H1 (cell line): ENCODE measurements at regions not wholly inside any gene's neighbourhood (a gene's known extent, or its start where the extent isn't known, plus 50 kb on each side); places are given as distances from the start of the nearest gene placed in this dataset.

Source experiments
- CTCF ChIA-PET: fragments of 300-600 bp; sonication (Branson Sonifier 250); formaldehyde crosslinking; loops from one replicate; lab custom pipeline; 2021; ENCODE audit not compliant: partially characterized antibody; lab: Charles Lee
- POLR2A ChIA-PET: fragments of 300-600 bp; sonication (Branson Sonifier 250); formaldehyde crosslinking; loops from one replicate; lab custom pipeline; 2021; ENCODE audit warnings: inconsistent platforms; ENCODE audit not compliant: partially characterized antibody; lab: Charles Lee
- DNase-seq, 2 experiments: peaks; one replicate each; pipeline versions ENCODE4 v3.0.0 to v3.0.0-alpha.2; 2010 to 2022; ENCODE audit warnings: low spot score in 2 of 2, low read depth in 1 of 2, mixed read lengths in 1 of 2
- FAIRE-seq: peaks from 2 replicates; lab custom pipeline; 2011; peaks lifted over from hg19 to GRCh38; lab: Jason Lieb, UNC
- H2AFZ ChIP-seq: 2 replicates; pipeline ENCODE4 v1.8.1; 2012; ENCODE audit warnings: low read length, inconsistent platforms
- H2AK5ac ChIP-seq: 2 replicates; pipeline ENCODE4 v1.6.1; 2013; ENCODE audit warnings: low read depth, low read length
- H2BK120ac ChIP-seq: replicated peaks from 2 replicates; pipeline ENCODE3; 2013; ENCODE audit warnings: low read depth, low read length, inconsistent platforms
- H2BK12ac ChIP-seq: 2 replicates; pipeline ENCODE4 v1.6.1; 2013; ENCODE audit warnings: low read depth, low read length
- H2BK15ac ChIP-seq: 2 replicates; pipeline ENCODE4 v1.6.1; 2013; ENCODE audit warnings: low read length
- H2BK20ac ChIP-seq: 2 replicates; pipeline ENCODE4 v1.6.1; 2013; ENCODE audit warnings: low read length
- H2BK5ac ChIP-seq: 2 replicates; pipeline ENCODE4 v1.6.1; 2013; ENCODE audit warnings: low read depth, low read length
- H3K14ac ChIP-seq: 2 replicates; pipeline ENCODE4 v1.6.1; 2013; ENCODE audit warnings: inconsistent platforms; ENCODE audit not compliant: insufficient read length
- H3K18ac ChIP-seq: 2 replicates; pipeline ENCODE4 v1.6.1; 2013; ENCODE audit warnings: low read length; ENCODE audit errors: extremely low read depth
- H3K23ac ChIP-seq: 2 replicates; pipeline ENCODE4 v1.6.1; 2013; ENCODE audit warnings: inconsistent platforms; ENCODE audit not compliant: insufficient read length
- H3K23me2 ChIP-seq: 2 replicates; pipeline ENCODE4 v1.6.1; 2013; ENCODE audit warnings: low read depth, low read length
- H3K27ac ChIP-seq: 2 replicates; pipeline ENCODE4 v1.6.1; 2011; ENCODE audit warnings: low read depth, low read length, inconsistent platforms
- H3K27me3 ChIP-seq, 4 experiments: replicated peaks in 1 of 4; 1 replicate in 1 of 4; 2 replicates in 3 of 4; pipeline versions ENCODE4 v1.6.1 to v1.8.1; 2011 to 2013; ENCODE audit warnings: low read length in 3 of 4, mild to moderate bottlenecking in 3 of 4, inconsistent platforms in 2 of 4, mixed read lengths in 2 of 4, moderate library complexity in 1 of 4; ENCODE audit not compliant: control insufficient read depth in 3 of 4, insufficient read depth in 3 of 4; ENCODE audit errors: extremely low read depth in 1 of 4
- H3K36me3 ChIP-seq, 4 experiments: 2 replicates each; pipeline versions ENCODE4 v1.6.1 to v1.8.1; 2011 to 2013; ENCODE audit warnings: mild to moderate bottlenecking in 4 of 4, low read length in 3 of 4, moderate library complexity in 2 of 4, control low read depth in 1 of 4, inconsistent platforms in 1 of 4; ENCODE audit not compliant: insufficient read depth in 4 of 4, control insufficient read depth in 2 of 4
- H3K4ac ChIP-seq: replicated peaks from 2 replicates; pipeline ENCODE3; 2013; ENCODE audit warnings: low read length, low read depth, mixed read lengths, inconsistent platforms; ENCODE audit not compliant: insufficient read length
- H3K4me1 ChIP-seq, 4 experiments: replicated peaks in 1 of 4; 1 replicate in 1 of 4; 2 replicates in 3 of 4; pipeline versions ENCODE4 v1.6.1 to v1.8.1; 2011 to 2013; ENCODE audit warnings: low read length in 3 of 4, inconsistent platforms in 2 of 4, mixed read lengths in 1 of 4; ENCODE audit not compliant: insufficient read depth in 4 of 4, control insufficient read depth in 3 of 4
- H3K4me2 ChIP-seq, 2 experiments: 2 replicates each; pipeline versions ENCODE4 v1.6.1 to v1.8.1; 2011 to 2013; ENCODE audit warnings: low read depth in 2 of 2, low read length in 2 of 2, control low read depth in 1 of 2, inconsistent platforms in 1 of 2, mild to moderate bottlenecking in 1 of 2; ENCODE audit not compliant: insufficient read depth in 1 of 2
- H3K4me3 ChIP-seq, 4 experiments: fragments of 200-600, 300-600 bp in 1 of 4; sonication (generic), shearing (Covaris generic), sonication (Bioruptor Twin) in 1 of 4; 2 replicates each; pipeline versions ENCODE4 v1.5.1 to v1.8.1; 2011 to 2016; ENCODE audit warnings: low read length in 4 of 4, low read depth in 3 of 4, control low read depth in 2 of 4, inconsistent platforms in 2 of 4, mild to moderate bottlenecking in 2 of 4, mixed read lengths in 1 of 4, moderate library complexity in 1 of 4; ENCODE audit not compliant: insufficient read depth in 2 of 4; ENCODE audit errors: extremely low read depth in 1 of 4
- H3K56ac ChIP-seq: replicated peaks from 2 replicates; pipeline ENCODE3; 2013; ENCODE audit warnings: low read depth, mild to moderate bottlenecking, mixed read lengths, low read length, inconsistent platforms; ENCODE audit not compliant: insufficient read length
- H3K79me1 ChIP-seq: 2 replicates; pipeline ENCODE4 v1.6.1; 2013; ENCODE audit warnings: low read depth, low read length, control low read depth
- H3K79me2 ChIP-seq, 2 experiments: 2 replicates each; pipeline versions ENCODE4 v1.6.1 to v1.8.1; 2012 to 2013; ENCODE audit warnings: low read length in 2 of 2, mild to moderate bottlenecking in 2 of 2, inconsistent platforms in 1 of 2; ENCODE audit not compliant: insufficient read depth in 2 of 2, control insufficient read depth in 1 of 2
- H3K9ac ChIP-seq, 4 experiments: replicated peaks in 1 of 4; 1 replicate in 1 of 4; 2 replicates in 3 of 4; pipeline versions ENCODE4 v1.6.1 to v1.8.1; 2011 to 2013; ENCODE audit warnings: low read depth in 3 of 4, low read length in 3 of 4, control low read depth in 2 of 4, mild to moderate bottlenecking in 2 of 4, moderate library complexity in 2 of 4, inconsistent platforms in 1 of 4; ENCODE audit errors: extremely low read depth in 1 of 4
- H3K9me3 ChIP-seq, 2 experiments: 2 replicates each; pipeline versions ENCODE4 v1.6.1 to v1.8.1; 2012 to 2013; ENCODE audit warnings: mild to moderate bottlenecking in 2 of 2, moderate library complexity in 2 of 2, control low read depth in 1 of 2, inconsistent platforms in 1 of 2, low read depth in 1 of 2, low read length in 1 of 2, mixed read lengths in 1 of 2; ENCODE audit not compliant: insufficient read depth in 2 of 2
- H4K20me1 ChIP-seq, 2 experiments: replicated peaks in 1 of 2; 2 replicates each; pipeline versions ENCODE3 to v1.8.1; 2011 to 2013; ENCODE audit warnings: inconsistent platforms in 2 of 2, low read length in 2 of 2, mild to moderate bottlenecking in 1 of 2; ENCODE audit not compliant: insufficient read depth in 2 of 2, control insufficient read depth in 1 of 2
- H4K5ac ChIP-seq: 2 replicates; pipeline ENCODE4 v1.6.1; 2013; ENCODE audit warnings: low read length, low read depth, mixed read lengths, inconsistent platforms; ENCODE audit not compliant: insufficient read length
- H4K8ac ChIP-seq: 2 replicates; pipeline ENCODE4 v1.8.0; 2013; ENCODE audit warnings: mild to moderate bottlenecking, moderate library complexity, low read length, inconsistent platforms; ENCODE audit not compliant: insufficient read depth; ENCODE audit errors: extremely low read depth
- H4K91ac ChIP-seq: replicated peaks from 2 replicates; pipeline ENCODE3; 2013; ENCODE audit warnings: low read length, mixed read lengths, inconsistent platforms; ENCODE audit not compliant: insufficient read length
- BCL11A ChIP-seq, 2 experiments: IDR thresholded peaks; one replicate each; pipeline ENCODE4 v1.6.1; 2011; ENCODE audit warnings: low read depth in 2 of 2, low read length in 2 of 2, mild to moderate bottlenecking in 2 of 2
- EGR1 ChIP-seq: IDR thresholded peaks from 2 replicates; pipeline ENCODE4 v1.6.1; 2011; ENCODE audit warnings: low read depth, low read length, borderline replicate concordance
- RXRA ChIP-seq: IDR thresholded peaks from 2 replicates; pipeline ENCODE4 v1.6.1; 2011; ENCODE audit warnings: low read depth, mild to moderate bottlenecking, low read length, moderate library complexity; ENCODE audit not compliant: insufficient read depth
- SIX5 ChIP-seq: IDR thresholded peaks from 2 replicates; pipeline ENCODE4 v1.6.1; 2011; ENCODE audit warnings: mild to moderate bottlenecking, low read depth, low read length
- ZNF274 ChIP-seq: IDR thresholded peaks from 2 replicates; pipeline ENCODE4 v1.7.0; 2012; ENCODE audit warnings: low read length, borderline replicate concordance; ENCODE audit errors: extremely low read depth
- WGBS, 2 experiments: shearing (Covaris generic) in 1 of 2; methylation state at CpG; one replicate each; pipeline versions ENCODE4 v1.1.6 to v1.1.7; 2013 to 2015; ENCODE audit warnings: low lambda C conversion rate in 2 of 2, mixed read lengths in 2 of 2, inconsistent platforms in 1 of 2, low coverage in 1 of 2, missing lambda C conversion rate in 1 of 2; ENCODE audit not compliant: insufficient replicate concordance in 2 of 2, insufficient coverage in 1 of 2, insufficient read length in 1 of 2; ENCODE audit errors: extremely low coverage in 1 of 2, missing lambda C conversion rate in 1 of 2; 5-methylcytosine and 5-hydroxymethylcytosine counted together

GRCh38 chr3:163708428-163708827 is 1369.9 kb downstream of the SI start:
- Histone ChIP-seq H3K27me3 (no peaks in the 10 kb centered on the region), H3K18ac (no peak overlapping the region), H4K91ac (no peak overlapping the region), H3K4me3 (no peak overlapping the region), H3K27ac (no peak overlapping the region), H3K56ac (no peak overlapping the region), H3K23ac (no peak overlapping the region), H2BK5ac (no peak overlapping the region), H3K9ac (no peak overlapping the region), H3K4me1 (peaks cover 0 to 2% (median 0%) of the 10 kb centered on the region in 4 experiments; a peak in 1 of 7 replicates), H3K79me1 (no peaks in the 10 kb centered on the region), H3K23me2 (no peaks in the 10 kb centered on the region), H3K79me2 (no peaks in the 10 kb centered on the region), H4K20me1 (no peaks in the 10 kb centered on the region), H3K9me3 (no peaks in the 10 kb centered on the region), H2BK20ac (no peak overlapping the region), H2BK120ac (no peak overlapping the region), H3K4me2 (no peak overlapping the region), H3K4ac (no peak overlapping the region), H3K36me3 (no peaks in the 10 kb centered on the region), H3K14ac (no peak overlapping the region), H2BK15ac (no peak overlapping the region), H2AK5ac (no peak overlapping the region), H4K5ac (no peak overlapping the region), H2AFZ (no peak overlapping the region; the same call in 1 of the 2 replicates), H4K8ac (no peak overlapping the region), H2BK12ac (no peak overlapping the region)
- FAIRE-seq (no peak), DNase-seq (no peak)
- 92% methylated on average over 1 of the region's 1 CpG; no CpG with 5 or more reads in 1 of the 2 experiments for WGBS, 2 experiments
- ChIA-PET POLR2A (no interaction called here), CTCF (no interaction called here)
- no peak for TF ChIP-seq EGR1
- no peak for TF ChIP-seq RXRA
- no peak for TF ChIP-seq BCL11A (IDR thresholded peaks at IDR 0.05; ENCODE audit: low read depth in 2 of 2, low read length in 2 of 2)
- TF ChIP-seq ZNF274: no peak
- no peak for TF ChIP-seq SIX5
